ENCODE measurements at regions not wholly inside any gene's neighbourhood (a gene's known extent, or its start where the extent isn't known, plus 50 kb on each side); places are given as distances from the start of the nearest gene placed in this dataset.

GRCh38 chr7:25296086-25296485 is 67.8 kb upstream of the NPVF start:
- TF ChIP-seq, protein P1, sequence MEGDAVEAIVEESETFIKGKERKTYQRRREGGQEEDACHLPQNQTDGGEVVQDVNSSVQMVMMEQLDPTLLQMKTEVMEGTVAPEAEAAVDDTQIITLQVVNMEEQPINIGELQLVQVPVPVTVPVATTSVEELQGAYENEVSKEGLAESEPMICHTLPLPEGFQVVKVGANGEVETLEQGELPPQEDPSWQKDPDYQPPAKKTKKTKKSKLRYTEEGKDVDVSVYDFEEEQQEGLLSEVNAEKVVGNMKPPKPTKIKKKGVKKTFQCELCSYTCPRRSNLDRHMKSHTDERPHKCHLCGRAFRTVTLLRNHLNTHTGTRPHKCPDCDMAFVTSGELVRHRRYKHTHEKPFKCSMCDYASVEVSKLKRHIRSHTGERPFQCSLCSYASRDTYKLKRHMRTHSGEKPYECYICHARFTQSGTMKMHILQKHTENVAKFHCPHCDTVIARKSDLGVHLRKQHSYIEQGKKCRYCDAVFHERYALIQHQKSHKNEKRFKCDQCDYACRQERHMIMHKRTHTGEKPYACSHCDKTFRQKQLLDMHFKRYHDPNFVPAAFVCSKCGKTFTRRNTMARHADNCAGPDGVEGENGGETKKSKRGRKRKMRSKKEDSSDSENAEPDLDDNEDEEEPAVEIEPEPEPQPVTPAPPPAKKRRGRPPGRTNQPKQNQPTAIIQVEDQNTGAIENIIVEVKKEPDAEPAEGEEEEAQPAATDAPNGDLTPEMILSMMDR (IDR thresholded peaks at IDR 0.05 in 4 of 5, conservative IDR thresholded peaks at IDR 0.05 in 1 of 5) = no peak
- no peak for TF ChIP-seq POLR2A (IDR thresholded peaks at IDR 0.05)

Data from gastrocnemius medialis (tissue), 4 donors.